Naive thymus-derived CD4-positive, alpha-beta T cell (primary cell): ENCODE measurements at regions not wholly inside any gene's neighbourhood (a gene's known extent, or its start where the extent isn't known, plus 50 kb on each side); places are given as distances from the start of the nearest gene placed in this dataset.

Source experiments
- ATAC-seq: fragments of 150-1000 bp; cut with Tn5 transposase; 2 replicates; pipeline ENCODE4 v1.10.0; 2021; ENCODE audit warnings: mild to moderate bottlenecking, moderate library complexity
- CTCF ChIA-PET: fragments of 350-600 bp; sonication (Branson Sonifier 250); formaldehyde crosslinking; loops from one replicate; lab custom pipeline; 2021; ENCODE audit warnings: antibody characterized with exemption; lab: Charles Lee
- POLR2A ChIA-PET: fragments of 350-600 bp; sonication (Branson Sonifier 250); formaldehyde crosslinking; loops from one replicate; lab custom pipeline; 2021; ENCODE audit warnings: antibody characterized with exemption, inconsistent platforms; lab: Charles Lee
- DNase-seq, 9 donors: peaks; one replicate each; pipeline versions ENCODE4 v3.0.0 to v3.0.0-alpha.2; 2020 to 2022; ENCODE audit warnings: mixed read lengths in 1 of 9
- H3K27ac ChIP-seq: one replicate; pipeline ENCODE4 v1.7.0; 2013; ENCODE audit warnings: mild to moderate bottlenecking, low read depth, low read length, moderate library complexity
- H3K27me3 ChIP-seq, 2 donors: one replicate each; pipeline ENCODE4 v1.7.0; 2013; ENCODE audit warnings: low read length in 2 of 2, mild to moderate bottlenecking in 2 of 2, moderate library complexity in 2 of 2; ENCODE audit not compliant: control insufficient read depth in 2 of 2, insufficient read depth in 2 of 2
- H3K36me3 ChIP-seq, 3 experiments: 1 replicate in 2 of 3; 2 replicates in 1 of 3; pipeline ENCODE4 v1.7.0; 2013; ENCODE audit warnings: low read length in 3 of 3, mild to moderate bottlenecking in 3 of 3, moderate library complexity in 1 of 3; ENCODE audit not compliant: insufficient read depth in 3 of 3, control insufficient read depth in 2 of 3
- H3K4me1 ChIP-seq, 2 donors: one replicate each; pipeline ENCODE4 v1.7.0; 2013; ENCODE audit warnings: low read length in 2 of 2, mild to moderate bottlenecking in 2 of 2, moderate library complexity in 1 of 2; ENCODE audit not compliant: control insufficient read depth in 2 of 2, insufficient read depth in 2 of 2
- H3K4me3 ChIP-seq: 2 replicates; pipeline ENCODE4 v1.7.0; 2013; ENCODE audit warnings: mild to moderate bottlenecking, low read length
- H3K9me3 ChIP-seq, 3 experiments: 1 replicate in 2 of 3; 2 replicates in 1 of 3; pipeline ENCODE4 v1.7.0; 2013; ENCODE audit warnings: low read length in 3 of 3; ENCODE audit not compliant: control insufficient read depth in 2 of 3
- H3K27ac Mint-ChIP-seq, 9 donors: one replicate each; pipeline ENCODE4 v1.8.0; 2020 to 2022; ENCODE audit warnings: mixed read lengths in 9 of 9, mild to moderate bottlenecking in 8 of 9, moderate library complexity in 5 of 9, inconsistent platforms in 2 of 9
- H3K27me3 Mint-ChIP-seq, 5 donors: one replicate each; pipeline ENCODE4 v1.8.0; 2021 to 2022; ENCODE audit warnings: mixed read lengths in 5 of 5, mild to moderate bottlenecking in 1 of 5
- H3K36me3 Mint-ChIP-seq, 5 donors: one replicate each; pipeline ENCODE4 v1.8.0; 2020 to 2022; ENCODE audit warnings: mixed read lengths in 5 of 5, mild to moderate bottlenecking in 3 of 5, inconsistent platforms in 1 of 5
- H3K4me1 Mint-ChIP-seq, 7 donors: one replicate each; pipeline ENCODE4 v1.8.0; 2020 to 2022; ENCODE audit warnings: mixed read lengths in 7 of 7, mild to moderate bottlenecking in 3 of 7, inconsistent platforms in 1 of 7
- H3K4me3 Mint-ChIP-seq, 10 donors: one replicate each; pipeline ENCODE4 v1.8.0; 2020 to 2022; ENCODE audit warnings: mild to moderate bottlenecking in 10 of 10, mixed read lengths in 10 of 10, moderate library complexity in 6 of 10, inconsistent platforms in 2 of 10
- H3K9me3 Mint-ChIP-seq, 11 donors: one replicate each; pipeline ENCODE4 v1.8.0; 2020 to 2022; ENCODE audit warnings: mixed read lengths in 11 of 11, mild to moderate bottlenecking in 4 of 11, inconsistent platforms in 1 of 11, moderate library complexity in 1 of 11
- intact Hi-C, 2 donors: fragments of 100-400 bp; cut with micrococcal nuclease; formaldehyde crosslinking; loops; one replicate each; pipeline ENCODE4 v1.15.1; 2023

GRCh38 chr21:41643246-41643966 is 123.4 kb downstream of the RIPK4 start:
- DNase-seq (no peak), ATAC-seq (no peak)
- Mint-ChIP-seq H3K4me3 (no peak overlapping the region), H3K27me3 (peaks cover 5 to 41% (median 26%) of the 10 kb centered on the region in 5 donors), H3K27ac (no peak overlapping the region), H3K36me3 (no peaks in the 10 kb centered on the region), H3K9me3 (peaks cover 0 to 1% (median 0%) of the 10 kb centered on the region in 11 donors), H3K4me1 (no peaks in the 10 kb centered on the region)
- no peaks in the 10 kb centered on the region for H3K4me1 ChIP-seq
- no peaks in the 10 kb centered on the region for H3K27me3 ChIP-seq
- intact Hi-C loops: no loop called here
- POLR2A ChIA-PET: no interaction called here
- H3K27ac ChIP-seq: no peak overlapping the region
- CTCF ChIA-PET: no interaction called here
- H3K4me3 ChIP-seq: no peak overlapping the region
- no peaks in the 10 kb centered on the region for H3K9me3 ChIP-seq
- H3K36me3 ChIP-seq: no peaks in the 10 kb centered on the region

- peaks cover 5 to 42% (median 29%) of the 10 kb centered on the region in 5 donors for H3K27me3 Mint-ChIP-seq
- ChIA-PET POLR2A (no interaction called here), CTCF (no interaction called here)
- Histone ChIP-seq H3K4me3 (no peak overlapping the region), H3K36me3 (no peaks in the 10 kb centered on the region), H3K9me3 (no peaks in the 10 kb centered on the region), H3K27me3 (no peaks in the 10 kb centered on the region), H3K4me1 (no peaks in the 10 kb centered on the region), H3K27ac (no peak overlapping the region)
- H3K9me3 Mint-ChIP-seq: peaks cover 0 to 2% (median 0%) of the 10 kb centered on the region in 11 donors
- H3K4me3 Mint-ChIP-seq: no peak overlapping the region
- no peak for DNase-seq
- no peaks in the 10 kb centered on the region for H3K4me1 Mint-ChIP-seq
- intact Hi-C loops: no loop called here
- H3K27ac Mint-ChIP-seq: no peak overlapping the region
- H3K36me3 Mint-ChIP-seq: peaks cover 0 to 4% (median 0%) of the 10 kb centered on the region in 5 donors
- no peak for ATAC-seq
These were observed 124.8 kb downstream of the RIPK4 start for GRCh38 chr21:41641821-41642701.

- POLR2A ChIA-PET: no interaction called here
- Histone ChIP-seq H3K27me3 (no peaks in the 10 kb centered on the region), H3K27ac (no peak overlapping the region), H3K9me3 (no peaks in the 10 kb centered on the region), H3K4me1 (no peaks in the 10 kb centered on the region), H3K4me3 (no peak overlapping the region), H3K36me3 (no peaks in the 10 kb centered on the region)
- CTCF ChIA-PET: no interaction called here
- no peak overlapping the region for H3K27ac Mint-ChIP-seq
- H3K36me3 Mint-ChIP-seq: peaks cover 0 to 4% (median 0%) of the 10 kb centered on the region in 5 donors
- DNase-seq: no peak
- peaks cover 0 to 2% (median 0%) of the 10 kb centered on the region in 11 donors for H3K9me3 Mint-ChIP-seq
- intact Hi-C loops: no loop called here
- H3K4me1 Mint-ChIP-seq: no peaks in the 10 kb centered on the region
- no peak for ATAC-seq
- peaks cover 5 to 42% (median 29%) of the 10 kb centered on the region in 5 donors for H3K27me3 Mint-ChIP-seq
- H3K4me3 Mint-ChIP-seq: no peak overlapping the region
These were observed 125.4 kb downstream of the RIPK4 start for GRCh38 chr21:41641510-41641815.

- DNase-seq (no peak), ATAC-seq (no peak)
- Mint-ChIP-seq H3K36me3 (peaks cover 0 to 4% (median 0%) of the 10 kb centered on the region in 5 donors), H3K4me1 (no peaks in the 10 kb centered on the region), H3K9me3 (peaks cover 0 to 2% (median 0%) of the 10 kb centered on the region in 11 donors), H3K4me3 (no peak overlapping the region), H3K27me3 (peaks cover 5 to 43% (median 31%) of the 10 kb centered on the region in 5 donors), H3K27ac (no peak overlapping the region)
- Histone ChIP-seq H3K4me1 (no peaks in the 10 kb centered on the region), H3K27ac (no peak overlapping the region), H3K9me3 (no peaks in the 10 kb centered on the region), H3K27me3 (no peaks in the 10 kb centered on the region), H3K4me3 (no peak overlapping the region), H3K36me3 (no peaks in the 10 kb centered on the region)
- ChIA-PET CTCF (no interaction called here), POLR2A (no interaction called here)
- intact Hi-C loops: no loop called here
These were observed 125.9 kb downstream of the RIPK4 start for GRCh38 chr21:41640748-41641509.

- Histone ChIP-seq H3K4me1 (no peaks in the 10 kb centered on the region), H3K27ac (no peak overlapping the region), H3K36me3 (no peaks in the 10 kb centered on the region), H3K9me3 (no peaks in the 10 kb centered on the region), H3K27me3 (no peaks in the 10 kb centered on the region), H3K4me3 (no peak overlapping the region)
- DNase-seq: no peak
- ChIA-PET CTCF (no interaction called here), POLR2A (no interaction called here)
- Mint-ChIP-seq H3K36me3 (peaks cover 0 to 6% (median 0%) of the 10 kb centered on the region in 5 donors), H3K4me3 (no peak overlapping the region), H3K4me1 (no peaks in the 10 kb centered on the region), H3K27me3 (peaks cover 5 to 48% (median 37%) of the 10 kb centered on the region in 5 donors), H3K9me3 (peaks cover 0 to 8% (median 1%) of the 10 kb centered on the region in 11 donors), H3K27ac (no peak overlapping the region)
- intact Hi-C loops: no loop called here
- ATAC-seq: no peak
These were observed 127.1 kb downstream of the RIPK4 start for GRCh38 chr21:41639766-41640165.

GRCh38 chr21:41639336-41639735 is 127.5 kb downstream of the RIPK4 start:
- no peaks in the 10 kb centered on the region for H3K4me1 ChIP-seq
- CTCF ChIA-PET: no interaction called here
- POLR2A ChIA-PET: no interaction called here
- H3K9me3 ChIP-seq: no peaks in the 10 kb centered on the region
- no peaks in the 10 kb centered on the region for H3K27me3 ChIP-seq
- H3K36me3 ChIP-seq: no peaks in the 10 kb centered on the region
- no peak for DNase-seq
- H3K36me3 Mint-ChIP-seq: peaks cover 0 to 6% (median 0%) of the 10 kb centered on the region in 5 donors
- no peak for ATAC-seq
- peaks cover 5 to 48% (median 37%) of the 10 kb centered on the region in 5 donors for H3K27me3 Mint-ChIP-seq
- peaks cover 0 to 8% (median 1%) of the 10 kb centered on the region in 11 donors for H3K9me3 Mint-ChIP-seq
- H3K4me3 Mint-ChIP-seq: no peak overlapping the region
- H3K4me1 Mint-ChIP-seq: no peaks in the 10 kb centered on the region
- no peak overlapping the region for H3K27ac Mint-ChIP-seq
- no peak overlapping the region for H3K4me3 ChIP-seq
- intact Hi-C loops: no loop called here
- no peak overlapping the region for H3K27ac ChIP-seq
